ENCODE measurements at regions not wholly inside any gene's neighbourhood (a gene's known extent, or its start where the extent isn't known, plus 50 kb on each side); places are given as distances from the start of the nearest gene placed in this dataset.

- no peak; the same call in 1 of the 2 replicates for TF ChIP-seq CTCF (IDR thresholded peaks at IDR 0.05)
- DNase-seq: peak; percentile 93
- peaks cover 2% of the 10 kb centered on the region; the same call in 1 of the 2 replicates for H3K27me3 Mint-ChIP-seq (ENCODE audit: insufficient read depth)
- peak overlapping the region; percentile 96 for H3K27ac Mint-ChIP-seq
- peaks cover 58% of the 10 kb centered on the region for H3K4me1 Mint-ChIP-seq (ENCODE audit: low read depth)
- peaks cover 16% of the 10 kb centered on the region for H3K9me3 Mint-ChIP-seq
- peaks cover 19% of the 10 kb centered on the region for H3K36me3 Mint-ChIP-seq (ENCODE audit: low read depth)
- peak overlapping the region; percentile 80 for H3K4me3 Mint-ChIP-seq
These were observed 116.2 kb upstream of the STMND1 start for GRCh38 chr6:16985513-16986284.

- H3K27ac Mint-ChIP-seq: peak overlapping the region; percentile 17; the same call in 1 of the 2 replicates
- H3K9me3 Mint-ChIP-seq: peaks cover under 1% of the 10 kb centered on the region
- H3K4me1 Mint-ChIP-seq (ENCODE audit: low read depth): peaks cover 54% of the 10 kb centered on the region
- H3K4me3 Mint-ChIP-seq: 0 out of 2 replicates have a peak overlapping the region, but pooled peaks have one; percentile 2
- TF ChIP-seq CTCF (IDR thresholded peaks at IDR 0.05): no peak
- peaks cover 2% of the 10 kb centered on the region for H3K36me3 Mint-ChIP-seq (ENCODE audit: low read depth)
- peak; percentile 71 for DNase-seq
- H3K27me3 Mint-ChIP-seq (ENCODE audit: insufficient read depth): peaks cover 3% of the 10 kb centered on the region; the same call in 1 of the 2 replicates
These were observed 119.0 kb upstream of the STMND1 start for GRCh38 chr6:16982807-16983206.

- no peak for DNase-seq
- peaks cover 24% of the 10 kb centered on the region for H3K4me1 Mint-ChIP-seq (ENCODE audit: low read depth)
- no peak overlapping the region for H3K4me3 Mint-ChIP-seq
- TF ChIP-seq CTCF (IDR thresholded peaks at IDR 0.05): no peak
- H3K27me3 Mint-ChIP-seq (ENCODE audit: insufficient read depth): peaks cover 5% of the 10 kb centered on the region; the same call in 1 of the 2 replicates
- H3K36me3 Mint-ChIP-seq (ENCODE audit: low read depth): no peaks in the 10 kb centered on the region; the same call in 1 of the 2 replicates
- H3K9me3 Mint-ChIP-seq: no peaks in the 10 kb centered on the region
- H3K27ac Mint-ChIP-seq: no peak overlapping the region
These were observed 122.0 kb upstream of the STMND1 start for GRCh38 chr6:16979677-16980370.

GRCh38 chr6:16978686-16979085 is 123.2 kb upstream of the STMND1 start:
- Mint-ChIP-seq H3K27me3 (ENCODE audit: insufficient read depth) (peaks cover 5% of the 10 kb centered on the region; the same call in 1 of the 2 replicates), H3K27ac (no peak overlapping the region), H3K4me1 (ENCODE audit: low read depth) (peaks cover 22% of the 10 kb centered on the region), H3K36me3 (ENCODE audit: low read depth) (no peaks in the 10 kb centered on the region; the same call in 1 of the 2 replicates), H3K4me3 (no peak overlapping the region), H3K9me3 (no peaks in the 10 kb centered on the region)
- no peak for DNase-seq
- TF ChIP-seq CTCF (IDR thresholded peaks at IDR 0.05): no peak

GRCh38 chr6:16976385-16977183 is 125.3 kb upstream of the STMND1 start:
- no peak for TF ChIP-seq CTCF (IDR thresholded peaks at IDR 0.05)
- Mint-ChIP-seq H3K9me3 (no peaks in the 10 kb centered on the region), H3K36me3 (ENCODE audit: low read depth) (no peaks in the 10 kb centered on the region; the same call in 1 of the 2 replicates), H3K4me3 (no peak overlapping the region), H3K4me1 (ENCODE audit: low read depth) (peaks cover 9% of the 10 kb centered on the region), H3K27ac (no peak overlapping the region), H3K27me3 (ENCODE audit: insufficient read depth) (peaks cover 5% of the 10 kb centered on the region; the same call in 1 of the 2 replicates)
- DNase-seq: no peak
